K562 (cell line): ENCODE measurements at regions not wholly inside any gene's neighbourhood (a gene's known extent, or its start where the extent isn't known, plus 50 kb on each side); places are given as distances from the start of the nearest gene placed in this dataset.

Experiments
- ATAC-seq: fragments of 200-7000 bp; cut with Tn5 transposase; 3 replicates; pipeline ENCODE4 v1.9.1; 2020; ENCODE audit warnings: moderate library complexity
- BruUV-seq: library from RNA; stranded (reverse); fragments of 400-500 nt; replicated peaks from 2 replicates; lab custom pipeline; 2021; lab: Mats Ljungman, UMichigan
- CTCF ChIA-PET: fragments of 300-600 bp; formaldehyde crosslinking; extraction: SDS; loops from one replicate; lab custom pipeline; 2021; ENCODE audit warnings: low intra/inter-chr PET ratio; lab: Yijun Ruan, JAX
- POLR2A ChIA-PET: fragments of 300-600, 350-650 bp; sonication (Branson Sonifier 250); formaldehyde crosslinking; extraction: SDS; loops from one replicate; lab custom pipeline; 2021; ENCODE audit warnings: antibody characterized with exemption, inconsistent platforms; lab: Yijun Ruan, JAX
- DNase-seq, 4 experiments: peaks; one replicate each; pipeline versions ENCODE4 v3.0.0 to v3.0.0-alpha.2; 2011 to 2018; ENCODE audit warnings: low spot score in 3 of 4, mixed read lengths in 3 of 4; ENCODE audit errors: extremely low read depth in 1 of 4
- FAIRE-seq: peaks from 2 replicates; lab custom pipeline; 2011; peaks lifted over from hg19 to GRCh38; lab: Jason Lieb, UNC
- H2AFZ ChIP-seq: 2 replicates; pipeline ENCODE4 v1.6.0; 2011; ENCODE audit warnings: low read depth, low read length, control low read depth, inconsistent platforms
- H3K27ac ChIP-seq: fragments of 200-600 bp; 3 replicates; pipeline ENCODE4 v1.8.0; 2011; ENCODE audit warnings: low read depth, mild to moderate bottlenecking, control low read depth, inconsistent platforms, low read length, moderate library complexity, mixed read lengths; ENCODE audit errors: extremely low read depth
- H3K27me3 ChIP-seq, 2 experiments: fragments of 300-600 bp in 1 of 2; 2 replicates in 1 of 2; 3 replicates in 1 of 2; pipeline versions ENCODE4 v1.6.0 to v1.8.0; 2011; ENCODE audit warnings: inconsistent platforms in 2 of 2, low read length in 2 of 2, mild to moderate bottlenecking in 1 of 2, mixed read lengths in 1 of 2, moderate library complexity in 1 of 2; ENCODE audit not compliant: control insufficient read depth in 2 of 2, insufficient read depth in 2 of 2
- H3K36me3 ChIP-seq: fragments of 300-600 bp; 3 replicates; pipeline ENCODE4 v1.8.0; 2011; ENCODE audit warnings: mild to moderate bottlenecking, low read length, inconsistent platforms; ENCODE audit not compliant: control insufficient read depth, insufficient read depth
- H3K4me1 ChIP-seq, 2 experiments: fragments of 200-600 bp in 1 of 2; replicated peaks in 1 of 2; 2 replicates in 1 of 2; 3 replicates in 1 of 2; pipeline versions ENCODE4 v1.5.1 to v1.8.0; 2011; ENCODE audit warnings: inconsistent platforms in 2 of 2, low read length in 2 of 2, mild to moderate bottlenecking in 1 of 2, mixed read lengths in 1 of 2, moderate library complexity in 1 of 2; ENCODE audit not compliant: control insufficient read depth in 2 of 2, insufficient read depth in 2 of 2
- H3K4me2 ChIP-seq: 2 replicates; pipeline ENCODE4 v1.6.1; 2011; ENCODE audit warnings: low read length, control low read depth, inconsistent platforms, mixed read lengths; ENCODE audit not compliant: insufficient read depth
- H3K4me3 ChIP-seq: fragments of 200-600 bp; sonication (generic), shearing (Covaris generic); 2 replicates; pipeline ENCODE4 v1.5.1; 2016; ENCODE audit warnings: control low read depth, inconsistent platforms
- H3K79me2 ChIP-seq: fragments of 200-600 bp; 3 replicates; pipeline ENCODE4 v1.8.0; 2011; ENCODE audit warnings: low read length, inconsistent platforms; ENCODE audit not compliant: control insufficient read depth, insufficient read depth
- H3K9ac ChIP-seq, 2 experiments: 2 replicates each; pipeline versions ENCODE4 v1.6.0 to v1.6.1; 2011; ENCODE audit warnings: low read depth in 2 of 2, low read length in 2 of 2, control low read depth in 1 of 2, inconsistent platforms in 1 of 2, mild to moderate bottlenecking in 1 of 2, mixed read lengths in 1 of 2; ENCODE audit not compliant: insufficient read depth in 1 of 2
- H3K9me1 ChIP-seq: one replicate; pipeline ENCODE4 v1.6.0; 2011; ENCODE audit warnings: inconsistent platforms, mild to moderate bottlenecking, low read length, moderate library complexity; ENCODE audit not compliant: control insufficient read depth, insufficient read depth
- H3K9me3 ChIP-seq: replicated peaks from 2 replicates; pipeline ENCODE4 v1.5.1; 2011; ENCODE audit warnings: low read depth, low read length, inconsistent platforms; ENCODE audit not compliant: control insufficient read depth, insufficient read depth
- H4K20me1 ChIP-seq: replicated peaks from 2 replicates; pipeline ENCODE4 v1.6.1; 2011; ENCODE audit warnings: low read length, inconsistent platforms, mixed read lengths; ENCODE audit not compliant: control insufficient read depth, insufficient read depth
- BMI1 ChIP-seq: fragments of 150-350 bp; IDR thresholded peaks from 2 replicates; pipeline ENCODE4 v1.6.1; 2014; ENCODE audit warnings: low read length
- CREB1 ChIP-seq, 2 experiments: sonication (generic) in 1 of 2; formaldehyde crosslinking in 1 of 2; IDR thresholded peaks; 2 replicates each; pipeline versions ENCODE4 v1.6.1 to v1.8.0; 2012 to 2022; ENCODE audit warnings: inconsistent platforms in 1 of 2, mild to moderate bottlenecking in 1 of 2, missing genetic modification reagents in 1 of 2, moderate library complexity in 1 of 2
- CREB3L1 ChIP-seq: fragments of 450-650 bp; IDR thresholded peaks from 2 replicates; pipeline ENCODE4 v1.6.1; 2014; ENCODE audit warnings: low read depth, mild to moderate bottlenecking, moderate library complexity, borderline replicate concordance
- ELF1 ChIP-seq: fragments of 200-800 bp; sonication (Bioruptor generic); IDR thresholded peaks from 2 replicates; pipeline ENCODE4 v1.6.1; 2016; ENCODE audit warnings: missing genetic modification characterization, missing compliant biosample characterization
- FIP1L1 ChIP-seq: fragments of 200-400 bp; formaldehyde crosslinking; IDR thresholded peaks from 2 replicates; pipeline ENCODE4 v1.6.1; 2018; ENCODE audit warnings: mild to moderate bottlenecking, low read depth, low read length; ENCODE audit not compliant: poor library complexity, severe bottlenecking
- GTF3C2 ChIP-seq: IDR thresholded peaks from 3 replicates; pipeline ENCODE4 v1.6.1; 2011; ENCODE audit warnings: borderline replicate concordance, mild to moderate bottlenecking, moderate library complexity; ENCODE audit not compliant: insufficient read length; ENCODE audit errors: extremely low read depth
- HDAC6 ChIP-seq: IDR thresholded peaks from 2 replicates; pipeline ENCODE4 v1.6.1; 2012; ENCODE audit warnings: low read depth, mild to moderate bottlenecking, control low read depth, inconsistent platforms, low read length, moderate library complexity
- NCOR1 ChIP-seq: fragments of 450-650 bp; IDR thresholded peaks from 2 replicates; pipeline ENCODE4 v1.6.1; 2016; ENCODE audit warnings: mild to moderate bottlenecking, moderate library complexity
- PHF20 ChIP-seq: fragments of 450-650 bp; IDR thresholded peaks from 2 replicates; pipeline ENCODE4 v1.6.1; 2018; ENCODE audit not compliant: partially characterized antibody
- RNF2 ChIP-seq: sonication (generic); IDR thresholded peaks from 2 replicates; pipeline ENCODE4 v1.6.1; 2016
- SRSF7 ChIP-seq: fragments of 200-400 bp; formaldehyde crosslinking; optimal IDR thresholded peaks from 2 replicates; pipeline ENCODE3; 2017; ENCODE audit warnings: mild to moderate bottlenecking, low read depth, low read length
- STAT5A ChIP-seq: IDR thresholded peaks from 2 replicates; pipeline ENCODE4 v1.6.1; 2012; ENCODE audit warnings: low read length, inconsistent platforms, borderline replicate concordance
- ZBTB12 ChIP-seq: fragments of 250-450 bp; sonication (Bioruptor Pico); IDR thresholded peaks from 2 replicates; pipeline ENCODE4 v1.4.0; 2020
- ZNF586 ChIP-seq: fragments of 450-650 bp; formaldehyde crosslinking; conservative IDR thresholded peaks from 2 replicates; pipeline ENCODE4 v1.4.0; 2020; ENCODE audit warnings: mild to moderate bottlenecking, moderate library complexity
- WGBS: fragments of 100-300 bp; shearing (Covaris generic); methylation state at CpG from one replicate; pipeline ENCODE4 v1.1.6; 2016; ENCODE audit warnings: low coverage, mixed read lengths; ENCODE audit not compliant: insufficient coverage; ENCODE audit errors: missing lambda C conversion rate; 5-methylcytosine and 5-hydroxymethylcytosine counted together
- in situ Hi-C: fragments of 300-500 bp; cut with MboI; formaldehyde crosslinking; loops from 4 replicates; pipeline ENCODE4 v1.15.0; 2018; ENCODE audit warnings: inconsistent platforms, mixed read lengths
- intact Hi-C: fragments of 100-400 bp; cut with micrococcal nuclease; formaldehyde crosslinking; loops from 2 replicates; pipeline ENCODE4 v1.14.2; 2022

- no peak for TF ChIP-seq GTF3C2
- TF ChIP-seq ZBTB12 (CRISPR knock-in tag), result no peak
These were observed 119.8 kb downstream of the SINHCAF start (continued) for GRCh38 chr12:31206038-31206670.

GRCh38 chr12:31207799-31208465, 118.0 kb downstream of the SINHCAF start:
- H2AFZ ChIP-seq, result no peak overlapping the region
- CTCF ChIA-PET, result no interaction called here
- no peak overlapping the region for H3K4me3 ChIP-seq
- no peaks in the 10 kb centered on the region for H3K36me3 ChIP-seq
- in situ Hi-C loops, result no loop called here
- H3K9ac ChIP-seq, result no peak overlapping the region
- no peak overlapping the region for H3K27ac ChIP-seq
- H4K20me1 ChIP-seq, result no peaks in the 10 kb centered on the region
- H3K27me3 ChIP-seq, result no peaks in the 10 kb centered on the region
- POLR2A ChIA-PET, result no interaction called here
- 0% methylated on average over 3 of the region's 3 CpGs for WGBS
- BruUV-seq, result no TSS peak
- H3K9me3 ChIP-seq, result no peaks in the 10 kb centered on the region
- no peak overlapping the region for H3K4me2 ChIP-seq
- no peaks in the 10 kb centered on the region for H3K79me2 ChIP-seq
- intact Hi-C loops, result no loop called here
- ATAC-seq (no peak), DNase-seq (no peak), FAIRE-seq (no peak)
- no peaks in the 10 kb centered on the region for H3K4me1 ChIP-seq
- no peaks in the 10 kb centered on the region for H3K9me1 ChIP-seq
- TF ChIP-seq SRSF7 (no peak), RNF2 (no peak), PHF20 (no peak), NCOR1 (no peak), HDAC6 (no peak), ELF1 (tag) (no peak), CREB1 (IDR thresholded peaks at IDR 0.05) (no peak), CREB1 (CRISPR knock-in tag; IDR thresholded peaks at IDR 0.05) (no peak), CREB3L1 (no peak), ZNF586 (CRISPR knock-in tag) (no peak), FIP1L1 (no peak), BMI1 (no peak), STAT5A (no peak)
